PC-3 (cell line): ENCODE measurements at regions not wholly inside any gene's neighbourhood (a gene's known extent, or its start where the extent isn't known, plus 50 kb on each side); places are given as distances from the start of the nearest gene placed in this dataset.

ENCODE experiments used
- ATAC-seq: fragments of 200-7000 bp; cut with Tn5 transposase; 2 replicates; pipeline ENCODE4 v1.9.1; 2020; ENCODE audit warnings: mild to moderate bottlenecking, moderate library complexity
- BruUV-seq: library from RNA; stranded (reverse); fragments of 400-500 nt; replicated peaks from 2 replicates; lab custom pipeline; 2021; lab: Mats Ljungman, UMichigan
- CTCF ChIA-PET: fragments of 300-600 bp; sonication (Branson Sonifier 250); formaldehyde crosslinking; loops from one replicate; lab custom pipeline; 2022; ENCODE audit warnings: antibody characterized with exemption; lab: Charles Lee
- POLR2A ChIA-PET: fragments of 300-600 bp; sonication (Branson Sonifier 250); formaldehyde crosslinking; loops from one replicate; lab custom pipeline; 2022; ENCODE audit warnings: antibody characterized with exemption; ENCODE audit not compliant: unreplicated experiment; lab: Charles Lee
- DNase-seq: peaks from one replicate; pipeline ENCODE4 v3.0.0-alpha.2; 2015
- H2AFZ ChIP-seq: fragments of 300-600 bp; sonication (generic); 2 replicates; pipeline ENCODE4 v1.6.0; 2016; ENCODE audit warnings: antibody characterized with exemption, low read length
- H3F3A ChIP-seq: fragments of 300-600 bp; sonication (generic); one replicate; pipeline ENCODE4 v1.6.0; 2017; ENCODE audit warnings: antibody characterized with exemption, low read length, control low read depth, mild to moderate bottlenecking; ENCODE audit not compliant: unreplicated experiment
- H3K27ac ChIP-seq: fragments of 300-600 bp; sonication (generic); 2 replicates; pipeline ENCODE4 v1.5.1; 2016; ENCODE audit warnings: mild to moderate bottlenecking, low read length
- H3K27me3 ChIP-seq: fragments of 300-600 bp; sonication (generic); 2 replicates; pipeline ENCODE4 v1.6.1; 2016; ENCODE audit warnings: low read length, mixed read lengths
- H3K36me3 ChIP-seq: fragments of 300-600 bp; sonication (generic); 2 replicates; pipeline ENCODE4 v1.6.1; 2016; ENCODE audit warnings: low read depth, mixed run types, low read length, mixed read lengths
- H3K4me1 ChIP-seq: fragments of 300-600 bp; sonication (generic); 2 replicates; pipeline ENCODE4 v1.5.1; 2016; ENCODE audit warnings: low read length; ENCODE audit not compliant: insufficient read depth
- H3K4me2 ChIP-seq: fragments of 300-600 bp; sonication (generic); 2 replicates; pipeline ENCODE4 v1.6.0; 2016; ENCODE audit warnings: low read length
- H3K4me3 ChIP-seq: fragments of 300-600 bp; sonication (generic); 2 replicates; pipeline ENCODE4 v1.5.1; 2016; ENCODE audit warnings: mild to moderate bottlenecking, low read length, mixed read lengths
- H3K79me2 ChIP-seq: fragments of 300-600 bp; sonication (generic); 2 replicates; pipeline ENCODE4 v1.6.1; 2017; ENCODE audit warnings: low read length, mixed read lengths
- H3K9ac ChIP-seq: fragments of 300-600 bp; sonication (generic); 2 replicates; pipeline ENCODE4 v1.6.0; 2016; ENCODE audit warnings: mild to moderate bottlenecking, low read length
- H3K9me2 ChIP-seq: fragments of 300-600 bp; sonication (generic); replicated peaks from 2 replicates; pipeline ENCODE4 v1.6.1; 2016; ENCODE audit warnings: mixed run types, low read length, mixed read lengths
- H3K9me3 ChIP-seq: fragments of 300-600 bp; sonication (generic); 2 replicates; pipeline ENCODE4 v1.6.1; 2016; ENCODE audit warnings: low read length, mixed read lengths
- H4K20me1 ChIP-seq: fragments of 300-600 bp; sonication (generic); 2 replicates; pipeline ENCODE4 v1.6.1; 2016; ENCODE audit warnings: low read length, mixed read lengths
- CTCF ChIP-seq: fragments of 300-600 bp; sonication (generic); conservative IDR thresholded peaks from 2 replicates; pipeline ENCODE4 v1.5.1; 2017; ENCODE audit warnings: antibody characterized with exemption, low read depth, mild to moderate bottlenecking, low read length
- EZH2 ChIP-seq: fragments of 300-600 bp; sonication (generic); IDR thresholded peaks from one replicate; pipeline ENCODE4 v1.6.1; 2017; ENCODE audit warnings: antibody characterized with exemption, mild to moderate bottlenecking, low read length; ENCODE audit not compliant: unreplicated experiment
- EZH2phosphoT487 ChIP-seq: fragments of 300-600 bp; sonication (generic); IDR thresholded peaks from 2 replicates; pipeline ENCODE4 v1.6.1; 2018; ENCODE audit warnings: mild to moderate bottlenecking, antibody characterized with exemption, low read length, borderline replicate concordance
- intact Hi-C: fragments of 100-400 bp; cut with micrococcal nuclease; formaldehyde crosslinking; loops from 2 replicates; pipeline ENCODE4 v1.9.0; 2023

DNA sequence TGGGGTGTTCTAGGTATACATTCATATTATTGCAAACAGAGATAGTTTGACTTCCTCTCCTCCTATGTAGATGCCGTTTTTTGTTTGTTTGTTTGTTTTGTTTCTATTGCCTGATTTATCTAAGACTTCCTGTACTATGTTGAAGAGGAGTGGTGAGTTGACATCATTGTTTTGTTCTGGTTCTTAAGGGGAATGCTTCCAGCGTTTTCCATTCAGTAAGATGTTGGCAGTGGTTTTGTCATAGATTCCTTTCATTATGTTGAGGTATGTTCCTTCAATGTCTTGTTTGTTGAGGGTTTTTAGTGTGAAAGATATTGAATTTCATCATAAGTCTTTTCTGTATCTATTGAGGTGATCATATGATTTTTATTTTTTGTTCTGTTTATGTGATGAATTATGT, 401.6 kb upstream of the EPHA5 start:
- POLR2A ChIA-PET = no interaction called here
- CTCF ChIA-PET = no interaction called here
- ATAC-seq = no peak

GRCh38 chr4:66062921-66063320, 392.6 kb upstream of the EPHA5 start:
- no peaks in the 10 kb centered on the region for H3F3A ChIP-seq
- H3K27me3 ChIP-seq = no peaks in the 10 kb centered on the region
- H3K79me2 ChIP-seq = no peaks in the 10 kb centered on the region
- intact Hi-C loops = no loop called here
- no peak overlapping the region for H2AFZ ChIP-seq
- H3K9me2 ChIP-seq = no peaks in the 10 kb centered on the region
- H4K20me1 ChIP-seq = no peaks in the 10 kb centered on the region
- H3K27ac ChIP-seq = peak overlapping the region; percentile 42; the same call in 1 of the 2 replicates
- ChIA-PET POLR2A (interaction anchor here (0.6 kb wide), 1 partner anchor 14 kb away, joined by 3 read pairs; no protein-coding TSS in a partner anchor), CTCF (no interaction called here)
- BruUV-seq = no TSS peak
- H3K9ac ChIP-seq = no peak overlapping the region
- H3K4me2 ChIP-seq = no peak overlapping the region
- no peak overlapping the region for H3K4me3 ChIP-seq
- DNase-seq = peak; percentile 11
- H3K36me3 ChIP-seq = no peaks in the 10 kb centered on the region
- no peaks in the 10 kb centered on the region for H3K9me3 ChIP-seq
- TF ChIP-seq EZH2 (no peak), EZH2phosphoT487 (no peak), CTCF (no peak)
- ATAC-seq = no peak; the same call in 1 of the 2 replicates
- peaks cover 19% of the 10 kb centered on the region for H3K4me1 ChIP-seq

More for the DNA sequence above, 401.6 kb upstream of the EPHA5 start:
- no peak overlapping the region for H2AFZ ChIP-seq
- H3K27ac ChIP-seq = no peak overlapping the region
- intact Hi-C loops = no loop called here
- no TSS peak for BruUV-seq
- no peaks in the 10 kb centered on the region for H3K27me3 ChIP-seq
- no peak for DNase-seq
- H3K4me1 ChIP-seq = no peaks in the 10 kb centered on the region; the same call in 1 of the 2 replicates
- no peak overlapping the region for H3K4me2 ChIP-seq
- H3K9me3 ChIP-seq = no peaks in the 10 kb centered on the region
- no peaks in the 10 kb centered on the region for H3F3A ChIP-seq
- no peaks in the 10 kb centered on the region for H3K9me2 ChIP-seq
- no peaks in the 10 kb centered on the region for H4K20me1 ChIP-seq
- no peaks in the 10 kb centered on the region for H3K79me2 ChIP-seq
- no peak overlapping the region for H3K4me3 ChIP-seq
- no peak overlapping the region for H3K9ac ChIP-seq
- H3K36me3 ChIP-seq = no peaks in the 10 kb centered on the region
- TF ChIP-seq CTCF (no peak), EZH2 (no peak), EZH2phosphoT487 (no peak)

DNA sequence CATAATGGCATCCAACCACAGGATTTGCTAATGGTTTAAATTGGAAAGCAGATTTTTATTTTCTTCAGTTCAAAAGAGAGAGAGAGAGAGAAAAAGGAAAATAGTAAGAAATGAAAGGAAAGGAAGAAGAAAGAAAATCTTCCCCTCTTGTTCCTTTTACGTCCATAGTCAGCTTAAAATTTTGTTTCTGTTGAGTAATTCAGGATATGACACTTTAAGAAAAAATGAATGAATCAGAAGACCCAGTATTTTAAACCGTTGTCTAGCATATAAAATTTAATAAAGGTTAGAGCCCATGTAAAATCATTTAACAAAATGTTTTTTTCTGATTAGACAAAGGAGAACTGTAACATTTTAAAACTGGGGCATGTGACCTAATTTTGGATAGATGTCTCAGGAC, 391.8 kb upstream of the EPHA5 start:
- Histone ChIP-seq H3K4me2 (peak overlapping the region; percentile 45), H2AFZ (peak overlapping the region; percentile 60), H3K4me3 (no peak overlapping the region), H4K20me1 (no peaks in the 10 kb centered on the region), H3K9me2 (no peaks in the 10 kb centered on the region), H3F3A (no peaks in the 10 kb centered on the region), H3K4me1 (peaks cover 19% of the 10 kb centered on the region), H3K27me3 (no peaks in the 10 kb centered on the region), H3K9ac (no peak overlapping the region), H3K79me2 (no peaks in the 10 kb centered on the region), H3K9me3 (no peaks in the 10 kb centered on the region), H3K36me3 (no peaks in the 10 kb centered on the region), H3K27ac (peak overlapping the region; percentile 42)
- intact Hi-C loops = no loop called here
- ChIA-PET POLR2A (interaction anchor here (0.6 kb wide), 1 partner anchor 13 kb away, joined by 3 read pairs; no protein-coding TSS in a partner anchor), CTCF (no interaction called here)
- TF ChIP-seq CTCF = no peak
- no peak for TF ChIP-seq EZH2
- TF ChIP-seq EZH2phosphoT487 = no peak
- ATAC-seq (peak; percentile 64), DNase-seq (peak; percentile 55)
- BruUV-seq = no TSS peak
